RPMI8226 (cell line): ENCODE measurements at regions not wholly inside any gene's neighbourhood (a gene's known extent, or its start where the extent isn't known, plus 50 kb on each side); places are given as distances from the start of the nearest gene placed in this dataset.

ENCODE experiments used
- DNase-seq: peaks from one replicate; pipeline ENCODE4 v3.0.0-alpha.2; 2015

- DNase-seq, result no peak
These were observed 69.3 kb upstream of the RUNX3 start for GRCh38 chr1:24999426-24999825.

GRCh38 chr1:24998563-24999245 lies 68.6 kb upstream of the RUNX3 start:
- DNase-seq, result no peak

DNA sequence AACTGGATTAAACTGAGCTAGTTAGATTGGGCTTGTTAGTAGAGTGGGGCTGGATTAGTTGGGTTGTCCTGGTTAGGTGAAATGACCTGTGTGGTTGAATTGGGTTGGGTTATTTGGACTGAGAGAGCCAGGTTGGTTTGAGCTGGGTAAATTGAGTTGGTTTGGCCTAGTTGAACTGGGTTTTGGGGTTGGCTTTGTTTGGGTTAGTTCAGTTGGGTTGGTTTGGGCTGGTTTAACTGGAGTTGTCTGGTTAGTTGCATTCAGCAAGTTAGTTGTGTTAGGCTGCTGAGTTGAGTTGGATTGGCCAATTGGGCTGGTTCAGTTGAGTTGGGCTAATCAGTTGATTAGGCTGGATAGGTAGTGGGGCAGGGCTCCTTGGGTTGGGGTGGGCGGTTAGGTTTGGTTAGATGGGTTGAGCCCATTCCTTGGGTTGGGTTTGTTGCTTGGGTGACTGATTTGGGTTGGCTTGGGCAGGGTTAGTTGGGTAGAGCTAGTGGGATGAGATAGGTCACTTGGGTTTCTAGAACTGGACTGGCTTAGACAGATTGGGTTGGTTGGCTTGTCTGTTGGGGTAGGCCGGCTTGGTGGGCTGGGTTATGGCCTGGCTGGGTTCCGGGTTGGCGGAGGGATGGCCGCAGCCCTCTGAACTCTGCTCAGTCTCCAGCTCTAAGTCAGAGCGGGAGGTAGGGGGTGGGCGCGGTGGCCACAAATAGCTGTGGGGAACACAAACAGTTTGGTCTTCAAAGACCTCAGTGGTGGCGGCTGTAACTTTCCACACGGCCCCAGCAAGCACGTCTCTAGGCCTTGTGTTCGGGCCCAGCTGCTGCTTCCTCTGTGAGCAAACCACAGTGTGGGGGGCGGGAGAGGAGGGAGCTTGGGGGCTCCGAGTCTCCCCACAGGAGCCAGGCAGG lies 67.2 kb upstream of the RUNX3 start:
- DNase-seq, result no peak

DNA sequence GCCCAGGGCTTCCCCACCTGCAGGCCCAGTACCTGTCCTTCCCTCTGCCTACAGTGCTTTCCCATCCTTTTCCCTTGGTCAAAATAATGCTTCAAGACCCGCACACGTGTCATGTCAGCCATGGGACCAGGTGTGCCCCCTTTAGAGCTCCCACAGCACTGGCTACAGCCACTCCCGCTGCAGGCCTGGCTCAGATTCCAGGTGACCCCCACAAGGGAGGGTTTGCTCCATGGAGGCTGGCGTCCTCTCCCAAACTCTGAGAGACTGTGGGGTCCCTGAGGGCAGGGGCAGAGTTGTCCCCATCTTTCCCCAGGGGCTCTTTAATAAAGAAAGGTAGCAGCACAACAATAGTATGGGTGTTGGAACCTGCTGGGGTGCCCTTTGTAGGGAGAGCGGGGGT lies 66.4 kb upstream of the RUNX3 start:
- DNase-seq, result no peak

GRCh38 chr1:24995661-24996060 lies 65.6 kb upstream of the RUNX3 start:
- no peak for DNase-seq

- DNase-seq, result no peak
These were observed 65.1 kb upstream of the RUNX3 start for GRCh38 chr1:24995140-24995539.

DNA sequence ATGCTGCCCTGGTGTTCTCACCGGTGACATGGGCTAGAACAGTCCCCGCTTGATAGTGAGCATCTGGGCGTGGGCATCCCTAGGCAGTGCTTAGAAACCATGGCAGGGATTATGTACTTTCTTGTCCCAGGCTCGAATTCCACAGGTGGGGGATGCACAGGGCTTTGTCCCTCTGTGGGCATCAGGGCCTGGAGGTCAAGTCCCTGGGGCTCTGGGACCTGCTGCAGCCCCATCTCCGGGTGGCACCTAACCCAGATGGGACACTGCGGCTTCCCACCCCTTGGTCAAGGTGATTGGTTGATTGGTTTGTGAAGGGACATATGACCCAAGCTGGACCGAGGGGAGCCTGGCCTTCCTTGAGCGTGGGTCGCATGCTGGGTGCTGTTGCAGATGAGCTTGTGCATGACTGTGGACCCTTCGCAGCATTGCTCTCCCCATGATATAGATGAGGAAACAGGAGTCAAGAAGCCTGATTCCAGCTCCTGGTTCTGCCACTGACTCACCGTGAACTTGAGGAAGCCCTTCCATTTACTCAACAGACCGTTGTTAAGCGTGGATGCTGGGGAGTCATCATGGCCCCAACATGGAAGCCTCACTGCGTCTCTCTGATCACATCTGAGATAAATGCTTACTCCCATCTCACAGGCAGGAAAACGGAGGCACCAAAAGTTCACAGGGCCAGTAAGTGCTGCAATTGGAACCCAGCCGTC lies 64.0 kb upstream of the RUNX3 start:
- no peak for DNase-seq

GRCh38 chr1:24992761-24993211 lies 62.7 kb upstream of the RUNX3 start:
- no peak for DNase-seq

DNA sequence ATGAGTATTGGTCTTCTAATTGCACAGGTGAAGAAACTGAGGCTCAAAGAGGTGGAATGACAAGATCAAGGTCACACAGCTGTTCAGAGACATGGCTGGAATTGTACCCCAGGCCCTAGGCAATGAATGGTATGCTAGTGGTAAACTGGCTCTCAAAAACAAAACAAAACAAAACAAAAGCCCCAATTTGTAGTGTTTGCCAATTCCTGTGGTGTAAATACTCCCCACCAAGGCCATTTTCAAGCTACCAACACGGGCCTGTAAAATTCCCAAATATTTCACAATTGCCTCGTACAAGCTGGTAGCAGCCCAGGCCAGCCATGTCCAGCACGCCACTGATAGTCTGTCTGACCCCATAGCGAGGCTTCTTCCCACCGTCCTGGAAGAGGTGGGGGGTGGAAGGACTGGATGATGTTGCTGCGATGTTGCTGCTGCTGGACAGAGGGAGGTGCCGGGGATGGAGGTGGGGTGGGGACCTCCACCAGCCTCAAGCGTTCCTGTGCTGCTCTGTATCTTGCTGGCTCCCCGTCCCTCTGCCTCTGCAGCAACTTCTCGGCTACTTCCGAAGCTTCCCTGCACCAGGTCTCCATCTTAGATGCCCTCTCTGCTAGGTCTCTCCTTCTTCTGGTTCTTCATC lies 62.2 kb upstream of the RUNX3 start:
- no peak for DNase-seq

GRCh38 chr1:24991697-24992096 lies 61.6 kb upstream of the RUNX3 start:
- DNase-seq, result no peak

- no peak for DNase-seq
These were observed 60.9 kb upstream of the RUNX3 start for GRCh38 chr1:24990779-24991641.

DNA sequence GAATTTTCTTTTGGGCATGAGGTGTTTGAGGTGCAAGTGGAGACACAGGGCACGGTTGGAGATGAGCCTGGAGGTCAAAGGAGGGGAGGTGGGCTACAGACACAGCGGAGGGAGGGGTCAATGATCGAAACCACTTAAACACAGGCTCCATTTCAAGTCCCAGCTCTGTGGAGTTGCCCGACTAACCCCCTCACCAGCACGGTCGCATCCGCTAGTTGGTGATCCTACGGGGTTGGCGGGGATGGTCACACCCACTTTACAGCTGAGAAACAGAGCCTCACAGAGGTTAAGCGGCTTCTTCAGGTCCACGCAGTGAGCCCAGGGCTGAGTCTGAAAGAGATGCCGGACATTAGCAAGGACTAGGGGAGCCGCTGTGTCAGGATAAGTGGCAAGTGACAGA lies 60.1 kb upstream of the RUNX3 start:
- no peak for DNase-seq

GRCh38 chr1:24989082-24989481 lies 59.0 kb upstream of the RUNX3 start:
- no peak for DNase-seq

- DNase-seq, result no peak
These were observed 58.5 kb upstream of the RUNX3 start for GRCh38 chr1:24988558-24988912.

GRCh38 chr1:24987875-24988557 lies 57.9 kb upstream of the RUNX3 start:
- peak; percentile 33 for DNase-seq

GRCh38 chr1:24987424-24987823 lies 57.3 kb upstream of the RUNX3 start:
- DNase-seq, result no peak

DNA sequence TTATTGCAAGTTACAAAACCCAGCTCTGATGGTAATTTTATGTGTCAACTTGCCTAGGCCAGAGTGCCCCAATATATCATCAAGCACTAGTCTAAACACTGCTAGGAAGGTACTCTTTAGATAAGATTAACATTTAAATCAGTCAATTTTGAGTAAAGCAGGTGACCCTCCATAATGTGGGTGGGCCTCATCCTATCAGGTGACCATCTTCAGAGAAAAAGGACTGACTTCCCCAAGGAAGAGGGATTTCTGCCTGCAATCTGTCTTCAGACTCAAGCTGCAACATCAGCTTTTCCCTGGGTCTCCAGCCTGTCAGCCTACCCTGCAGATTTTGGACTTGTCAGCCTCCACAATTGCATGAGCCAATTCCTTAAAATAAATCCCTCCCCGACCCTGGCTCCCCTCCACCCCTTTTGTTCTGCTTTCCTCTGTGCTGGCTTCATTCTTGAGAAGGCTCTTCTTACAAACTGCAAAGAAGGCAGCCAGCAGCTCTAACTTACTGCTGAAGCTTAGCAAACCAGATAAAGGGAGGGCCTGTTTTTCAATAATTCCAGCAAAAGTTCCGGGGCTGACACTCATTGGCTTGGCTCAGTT lies 56.4 kb upstream of the RUNX3 start:
- no peak for DNase-seq

DNA sequence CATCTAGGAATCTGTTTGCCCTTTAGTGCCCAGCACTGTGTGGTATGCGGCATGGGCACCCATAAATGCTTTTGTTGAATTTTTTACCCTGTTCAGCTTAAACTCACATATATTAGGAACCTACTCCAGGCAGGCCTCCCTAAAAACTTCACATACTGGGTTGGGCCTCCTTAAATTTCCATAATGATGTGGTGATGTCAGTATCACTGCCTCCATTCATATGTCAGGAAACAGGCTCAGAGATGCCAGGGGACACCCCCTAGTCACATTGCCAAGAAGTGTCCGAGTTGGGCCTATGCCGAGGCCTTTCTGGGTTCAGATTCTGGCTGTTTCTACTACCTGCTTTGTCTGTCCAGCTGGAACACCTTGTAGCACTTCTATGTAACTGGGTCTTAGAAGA lies 55.7 kb upstream of the RUNX3 start:
- no peak for DNase-seq

DNA sequence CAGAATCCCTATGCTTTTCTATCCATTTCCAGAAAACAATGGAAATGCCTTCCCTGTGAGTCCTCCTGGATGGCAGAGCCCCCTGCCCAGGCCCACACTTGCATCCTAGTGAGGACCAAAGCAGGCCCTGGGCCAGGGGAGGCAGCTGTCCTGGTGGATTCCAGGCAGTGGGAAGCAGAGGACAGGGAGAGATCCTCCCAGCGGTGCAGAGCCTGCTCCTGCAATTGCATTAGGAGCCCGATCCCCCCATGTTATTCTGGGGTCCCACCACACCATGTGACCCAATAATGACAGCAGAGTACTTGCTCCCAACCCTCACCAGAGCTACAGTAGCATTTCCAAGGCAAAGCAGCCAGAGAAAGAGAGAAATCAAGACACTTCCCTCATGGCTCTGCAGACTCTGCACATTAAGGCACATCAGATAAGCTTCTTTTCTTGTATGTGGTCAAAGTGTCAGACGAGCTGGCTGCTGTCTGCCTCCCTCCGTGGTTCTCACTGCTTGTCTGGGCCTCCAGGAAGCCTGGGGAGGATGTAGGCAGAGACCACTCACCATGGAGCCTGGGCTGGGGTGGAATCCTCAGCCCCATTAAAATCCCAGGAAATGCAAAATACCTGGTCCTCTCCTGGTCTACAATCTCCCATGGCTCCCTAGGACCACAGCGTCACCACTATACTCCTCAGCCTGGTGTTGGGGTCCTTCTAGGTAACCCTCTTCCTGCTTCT lies 54.9 kb upstream of the RUNX3 start:
- no peak for DNase-seq

DNA sequence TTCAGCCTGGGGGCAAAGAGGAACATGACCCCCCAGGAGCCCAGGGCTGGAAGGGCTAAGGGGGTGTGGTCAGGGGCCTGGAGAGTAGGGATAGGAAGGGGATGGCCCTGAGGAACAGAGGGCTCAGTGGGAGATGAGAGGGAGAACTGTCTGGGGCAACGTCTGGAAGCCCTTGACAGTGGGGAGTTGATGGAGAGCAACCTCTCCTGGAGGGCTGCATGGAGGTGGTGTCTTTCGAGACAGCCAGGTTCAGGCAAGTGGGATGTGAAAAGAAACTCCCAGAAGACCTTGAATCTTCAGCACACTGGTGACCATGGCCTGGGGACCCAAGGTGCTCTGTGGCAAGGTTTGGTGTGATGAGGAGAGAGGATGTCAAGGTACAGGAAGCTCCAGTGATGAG lies 54.2 kb upstream of the RUNX3 start:
- no peak for DNase-seq
